ENCODE measurements at regions not wholly inside any gene's neighbourhood (a gene's known extent, or its start where the extent isn't known, plus 50 kb on each side); places are given as distances from the start of the nearest gene placed in this dataset.

DNA sequence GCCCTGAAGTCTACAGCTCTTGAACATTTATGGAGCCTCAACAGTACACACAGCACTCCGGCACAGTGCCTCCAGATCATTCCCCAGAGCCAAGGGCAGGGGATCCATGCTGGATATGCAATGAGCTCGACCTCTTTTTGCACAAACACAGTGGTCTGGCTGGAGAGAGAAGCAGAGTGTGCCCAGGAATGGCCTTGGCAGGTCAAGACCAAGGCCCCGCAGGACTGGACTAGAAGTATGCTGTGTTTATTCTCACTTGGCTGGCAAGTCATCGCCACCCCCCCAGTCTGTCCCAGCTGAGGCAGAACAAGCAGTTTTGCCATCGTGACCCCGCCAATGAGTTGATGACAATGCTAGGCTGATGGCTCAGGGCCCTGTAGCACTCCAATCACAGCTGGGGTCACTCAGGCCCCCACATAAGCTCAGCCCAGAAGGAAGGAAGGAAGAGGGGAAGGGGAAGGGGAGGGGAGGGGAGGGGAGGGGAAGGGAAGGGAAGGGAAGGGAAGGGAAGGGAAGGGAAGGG lies 212.1 kb downstream of the TTC32 start:
- Histone ChIP-seq H3K27ac (no peak overlapping the region), H3K4me3 (no peak overlapping the region), H3K27me3 (no peaks in the 10 kb centered on the region), H3K9me3 (replicated peaks in 1 of 3) (no peaks in the 10 kb centered on the region), H3K4me1 (replicated peaks in 1 of 2) (no peaks in the 10 kb centered on the region), H3K36me3 (replicated peaks in 1 of 2) (no peaks in the 10 kb centered on the region)
- TF ChIP-seq POLR2A (IDR thresholded peaks at IDR 0.05) = no peak
- TF ChIP-seq CTCF (IDR thresholded peaks at IDR 0.05) = no peak
- WGBS, 4 donors = 84 to 97% (median 88%) methylated on average over 3 to 6 of the region's 6 CpGs
- intact Hi-C loops (cut with DNase I) = no loop called here
- no peak for DNase-seq

GRCh38 chr2:19688059-19688458 lies 213.7 kb downstream of the TTC32 start:
- intact Hi-C loops (cut with DNase I) = no loop called here
- no peak for DNase-seq
- Histone ChIP-seq H3K9me3 (replicated peaks in 1 of 3) (no peaks in the 10 kb centered on the region), H3K4me1 (replicated peaks in 1 of 2) (no peaks in the 10 kb centered on the region), H3K4me3 (no peak overlapping the region), H3K27me3 (no peaks in the 10 kb centered on the region), H3K27ac (no peak overlapping the region), H3K36me3 (replicated peaks in 1 of 2) (no peaks in the 10 kb centered on the region)
- TF ChIP-seq CTCF (IDR thresholded peaks at IDR 0.05) = no peak
- TF ChIP-seq POLR2A (IDR thresholded peaks at IDR 0.05) = no peak
- 75 to 88% (median 84%) methylated on average over 10 to 11 of the region's 11 CpGs for WGBS, 4 donors

GRCh38 chr2:19687017-19687659 lies 214.6 kb downstream of the TTC32 start:
- no peaks in the 10 kb centered on the region for H3K4me1 ChIP-seq (replicated peaks in 1 of 2)
- intact Hi-C loops (cut with DNase I) = no loop called here
- H3K27ac ChIP-seq = no peak overlapping the region
- DNase-seq = no peak
- H3K27me3 ChIP-seq = no peaks in the 10 kb centered on the region
- H3K4me3 ChIP-seq = no peak overlapping the region
- TF ChIP-seq CTCF (IDR thresholded peaks at IDR 0.05) (no peak), POLR2A (IDR thresholded peaks at IDR 0.05) (no peak)
- H3K36me3 ChIP-seq (replicated peaks in 1 of 2) = no peaks in the 10 kb centered on the region
- 69 to 76% (median 72%) methylated on average over 2 of the region's 2 CpGs for WGBS, 4 donors
- H3K9me3 ChIP-seq (replicated peaks in 1 of 3) = no peaks in the 10 kb centered on the region

DNA sequence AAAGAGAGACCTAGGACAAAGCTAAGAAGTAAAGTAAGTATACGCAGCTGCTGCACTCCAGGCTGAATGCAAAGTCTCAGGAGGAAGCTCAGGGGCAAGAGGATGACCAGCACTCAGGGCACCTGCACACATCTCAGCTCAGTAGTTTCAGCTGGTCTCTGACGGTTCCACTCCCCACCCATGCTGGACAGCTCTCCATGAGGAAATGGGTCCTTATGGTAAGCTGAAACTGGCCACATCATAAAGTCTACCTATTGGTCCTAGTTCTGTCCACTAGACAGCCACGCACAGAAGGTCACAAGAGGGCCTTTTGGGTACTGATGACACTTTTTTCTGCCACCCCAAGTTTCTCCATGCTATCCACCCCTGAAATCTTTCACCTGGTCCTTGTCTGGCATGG lies 215.3 kb downstream of the TTC32 start:
- Histone ChIP-seq H3K27me3 (no peaks in the 10 kb centered on the region), H3K36me3 (replicated peaks in 1 of 2) (no peaks in the 10 kb centered on the region), H3K4me3 (no peak overlapping the region), H3K27ac (no peak overlapping the region), H3K4me1 (replicated peaks in 1 of 2) (no peaks in the 10 kb centered on the region), H3K9me3 (replicated peaks in 1 of 3) (no peaks in the 10 kb centered on the region)
- no peak for DNase-seq
- TF ChIP-seq CTCF (IDR thresholded peaks at IDR 0.05) = no peak
- TF ChIP-seq POLR2A (IDR thresholded peaks at IDR 0.05) = no peak
- 35 to 58% (median 51%) methylated on average over 2 to 3 of the region's 3 CpGs for WGBS, 4 donors
- intact Hi-C loops (cut with DNase I) = no loop called here

Measured in adrenal gland (tissue), 9 donors.